GM19468 (cell line): ENCODE measurements at regions not wholly inside any gene's neighbourhood (a gene's known extent, or its start where the extent isn't known, plus 50 kb on each side); places are given as distances from the start of the nearest gene placed in this dataset.
"Not testable (repeated sequence)": the region's sequence is repeated elsewhere in the genome, so short reads cannot be mapped to it uniquely, and the experiment has no call there.

ENCODE experiments used
- ATAC-seq: cut with Tn5 transposase; IDR thresholded peaks from one replicate; pipeline ENCODE4 v1.9.1; 2021; ENCODE audit warnings: mild to moderate bottlenecking, moderate library complexity, moderate number of reproducible peaks; ENCODE audit not compliant: unreplicated experiment; ENCODE audit errors: extremely low read depth

- ATAC-seq, result no peak
These were observed 73.5 kb upstream of the DHRSX start for GRCh38 chrX:2574271-2574670.

DNA sequence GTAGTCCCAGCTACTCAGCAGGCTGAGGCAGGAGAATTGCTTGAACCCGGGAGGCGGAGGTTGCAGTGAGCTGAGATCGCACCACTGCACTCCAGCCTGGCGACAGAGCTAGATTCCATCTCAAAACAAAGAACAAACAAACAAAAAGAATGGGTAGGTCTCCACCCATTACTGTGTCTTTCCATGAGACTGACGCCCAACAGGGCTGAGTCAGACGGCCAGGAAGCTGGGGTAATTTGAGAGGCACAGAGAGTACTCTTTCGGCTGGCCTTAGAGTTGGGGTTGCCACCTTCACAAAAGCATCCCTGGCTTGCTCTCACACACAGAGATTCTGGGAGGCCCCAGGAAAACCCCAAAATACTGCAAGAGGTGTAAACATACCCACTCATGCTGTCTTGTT, 72.0 kb upstream of the DHRSX start:
- no peak for ATAC-seq

DNA sequence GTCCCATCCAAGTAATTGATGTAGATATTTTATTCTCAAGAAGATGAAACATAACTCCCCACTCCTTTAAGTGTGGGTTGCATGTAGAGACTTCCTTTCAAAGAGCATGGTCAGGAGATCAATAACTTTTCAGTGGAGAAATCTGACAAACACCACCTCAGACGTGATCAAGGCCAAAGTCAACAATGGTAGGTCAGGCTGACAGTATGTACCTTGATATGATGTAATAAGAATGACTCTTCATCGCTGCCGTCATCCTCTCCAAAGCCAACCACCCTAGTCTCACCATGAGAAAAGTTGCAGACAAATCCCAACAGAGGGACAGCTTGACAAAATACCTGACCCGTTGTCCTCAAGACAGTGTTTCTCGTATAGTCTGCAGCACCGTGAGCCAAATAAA, 67.3 kb upstream of the DHRSX start:
- no peak for ATAC-seq

DNA sequence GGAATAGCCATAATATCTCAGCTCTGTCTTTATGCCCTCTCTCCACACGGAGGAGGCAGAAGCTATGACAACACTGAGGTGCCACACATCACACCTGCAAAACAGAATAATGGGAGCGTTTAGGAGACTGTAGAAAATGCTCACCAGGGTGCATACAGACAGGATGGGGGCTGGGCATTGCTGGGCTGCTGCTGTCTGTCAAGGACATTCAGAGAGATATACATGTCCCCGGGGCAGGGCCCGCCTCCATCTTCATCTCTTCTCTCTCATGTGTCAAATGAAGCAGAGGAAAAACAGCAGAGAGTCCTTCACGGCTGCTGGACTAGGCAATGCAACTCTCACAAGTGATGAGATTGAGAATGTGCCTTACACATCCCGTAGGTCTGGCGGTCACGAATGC, 65.3 kb upstream of the DHRSX start:
- ATAC-seq, result no peak

GRCh38 chrX:2561456-2561855, 60.7 kb upstream of the DHRSX start:
- ATAC-seq, result no peak

DNA sequence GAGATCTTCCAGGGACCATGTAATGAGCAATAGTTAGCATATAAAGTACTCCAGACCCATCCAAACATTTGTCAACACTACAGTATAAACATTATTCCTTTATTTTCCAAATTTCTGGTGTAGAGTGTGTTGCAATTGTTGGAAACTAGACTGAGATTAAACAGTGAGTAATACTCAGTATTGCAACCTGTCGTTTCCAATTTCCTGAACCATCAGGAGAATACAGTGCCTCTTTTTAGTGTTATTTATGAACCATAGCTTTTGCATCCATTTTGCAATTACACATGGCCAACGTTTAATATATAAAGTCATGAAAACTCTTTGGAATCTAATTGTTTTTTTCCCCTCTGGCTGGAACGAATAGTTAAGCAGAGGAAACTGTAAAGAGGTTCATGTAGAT, 58.3 kb upstream of the DHRSX start:
- no peak for ATAC-seq

DNA sequence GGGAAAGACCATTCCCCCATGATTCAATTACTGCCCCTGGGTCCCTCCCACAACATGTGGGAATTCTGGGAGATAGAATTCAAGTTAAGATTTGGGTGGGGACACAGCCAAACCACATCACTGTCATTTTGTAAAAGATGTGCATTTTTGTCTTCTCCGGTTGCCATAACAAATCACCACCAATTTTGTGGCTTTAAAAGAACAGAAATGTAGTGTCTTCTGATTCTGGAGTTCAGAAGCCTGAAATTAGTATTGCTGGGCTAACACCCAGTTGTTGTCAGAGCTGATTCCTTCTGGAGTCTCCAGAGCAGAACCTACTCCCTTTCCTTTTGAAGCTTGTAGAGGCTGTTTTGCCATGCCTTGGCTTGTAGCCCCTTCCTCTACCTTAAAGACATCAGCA, 54.1 kb upstream of the DHRSX start:
- ATAC-seq, result no peak

GRCh38 chrX:2554066-2554465, 53.3 kb upstream of the DHRSX start:
- not testable (repeated sequence) for ATAC-seq

DNA sequence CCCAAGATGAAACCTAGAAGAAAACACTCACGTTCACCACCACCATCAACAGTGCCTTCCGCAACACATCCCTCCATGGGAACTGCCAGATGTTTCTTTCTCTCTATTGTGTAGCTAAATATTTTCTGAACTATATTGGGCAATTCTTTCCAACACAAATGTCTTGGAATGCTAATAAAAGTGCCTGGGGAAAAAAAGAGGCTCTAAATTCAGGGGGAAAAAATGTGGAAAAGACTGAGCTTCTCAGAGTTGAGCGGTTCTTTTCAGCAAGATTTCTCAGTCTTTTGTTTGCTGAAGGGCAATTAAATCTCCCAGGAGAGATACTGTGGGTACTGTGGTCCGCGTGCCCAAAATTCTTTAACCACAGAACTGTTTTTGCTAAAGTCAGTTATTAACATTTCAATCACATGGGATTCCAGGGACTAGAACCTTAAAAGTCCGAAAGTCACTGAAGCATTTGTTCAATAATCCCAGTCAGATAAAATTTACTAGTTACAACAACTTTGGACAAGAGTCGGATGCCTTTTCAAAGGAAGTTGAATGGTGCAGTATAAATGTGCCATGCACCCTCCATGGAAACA, 51.9 kb upstream of the DHRSX start:
- no peak for ATAC-seq

DNA sequence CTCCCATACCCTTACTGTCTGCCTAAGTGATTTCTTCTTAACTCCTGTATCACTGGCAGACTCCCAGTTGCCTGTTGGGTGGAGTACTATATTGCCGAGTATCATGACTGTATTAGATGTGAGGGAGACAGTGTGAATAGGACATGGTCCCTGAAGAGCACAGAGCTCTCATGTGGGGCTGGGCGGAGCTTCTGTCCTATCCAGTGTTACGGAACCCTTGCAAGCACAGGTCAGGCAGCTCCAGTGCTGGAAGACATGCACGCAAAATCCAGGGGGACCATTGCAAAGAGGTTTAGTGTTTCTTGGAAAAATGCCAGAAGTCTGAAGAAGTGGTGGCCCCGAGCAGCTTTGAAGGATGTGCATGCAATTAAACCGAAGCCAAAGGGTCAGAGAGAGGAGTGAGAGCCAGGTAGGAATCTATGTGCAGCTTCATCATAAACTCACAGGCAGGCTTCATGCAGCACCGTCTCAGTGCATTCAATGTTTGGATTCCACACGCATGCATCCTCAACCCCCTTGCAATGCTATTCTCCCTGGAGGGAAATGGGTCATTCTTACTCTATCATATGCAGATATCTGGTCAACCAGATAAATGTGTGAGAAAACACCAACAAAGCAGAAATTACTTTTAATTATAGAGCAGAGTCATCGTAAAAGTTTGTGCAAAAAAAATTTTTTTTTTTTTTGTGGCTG, 49.7 kb upstream of the DHRSX start:
- ATAC-seq, result no peak
